Effector memory CD4-positive, alpha-beta T cell (primary cell): ENCODE measurements at regions not wholly inside any gene's neighbourhood (a gene's known extent, or its start where the extent isn't known, plus 50 kb on each side); places are given as distances from the start of the nearest gene placed in this dataset.

Experiments
- DNase-seq, 3 donors: peaks; one replicate each; pipeline ENCODE4 v3.0.0-alpha.2; 2020
- H3K27ac ChIP-seq: 2 replicates; pipeline ENCODE4 v1.7.0; 2013; ENCODE audit warnings: mild to moderate bottlenecking, low read length, moderate library complexity; ENCODE audit not compliant: insufficient read depth, poor library complexity, severe bottlenecking
- H3K27me3 ChIP-seq: replicated peaks from 2 replicates; pipeline ENCODE4 v1.7.0; 2013; ENCODE audit warnings: mild to moderate bottlenecking, low read length; ENCODE audit not compliant: insufficient read depth, control insufficient read depth, poor library complexity, severe bottlenecking
- H3K36me3 ChIP-seq: 2 replicates; pipeline ENCODE4 v1.7.0; 2013; ENCODE audit warnings: mild to moderate bottlenecking, low read length, moderate library complexity; ENCODE audit not compliant: control insufficient read depth, insufficient read depth
- H3K4me1 ChIP-seq: 2 replicates; pipeline ENCODE4 v1.7.0; 2013; ENCODE audit warnings: low read length, mild to moderate bottlenecking; ENCODE audit not compliant: control insufficient read depth, insufficient read depth, poor library complexity, severe bottlenecking
- H3K4me3 ChIP-seq: 2 replicates; pipeline ENCODE4 v1.7.0; 2013; ENCODE audit warnings: low read length, low read depth, mild to moderate bottlenecking; ENCODE audit not compliant: insufficient read depth, poor library complexity, severe bottlenecking
- H3K9me3 ChIP-seq: 2 replicates; pipeline ENCODE4 v1.7.0; 2013; ENCODE audit warnings: mild to moderate bottlenecking, low read length, moderate library complexity; ENCODE audit not compliant: control insufficient read depth

DNA sequence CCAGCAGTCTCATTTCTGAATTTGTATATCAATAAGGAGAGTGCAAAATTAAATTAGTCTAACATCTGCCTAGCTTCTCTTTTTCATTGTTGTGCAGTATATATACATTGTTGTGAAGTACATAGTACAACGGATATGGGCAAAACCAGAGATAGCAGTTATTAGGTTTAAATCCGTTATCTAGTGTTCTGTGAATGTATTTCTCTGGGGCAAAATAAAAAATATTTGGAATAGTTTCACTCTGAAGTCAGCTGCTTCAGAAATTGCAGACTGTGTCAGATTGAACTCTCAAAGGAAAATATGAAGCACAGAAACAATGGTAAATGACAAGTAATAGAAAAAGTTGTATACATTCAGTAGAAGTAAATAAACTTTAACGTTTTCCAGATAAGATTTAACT, 836.5 kb upstream of the CXADR start:
- Histone ChIP-seq H3K27me3 (no peaks in the 10 kb centered on the region), H3K27ac (no peak overlapping the region), H3K4me3 (no peak overlapping the region), H3K9me3 (no peaks in the 10 kb centered on the region), H3K36me3 (no peaks in the 10 kb centered on the region), H3K4me1 (no peaks in the 10 kb centered on the region)
- no peak for DNase-seq

- no peaks in the 10 kb centered on the region for H3K36me3 ChIP-seq
- no peak overlapping the region for H3K4me3 ChIP-seq
- no peak for DNase-seq
- H3K4me1 ChIP-seq = no peaks in the 10 kb centered on the region
- H3K27ac ChIP-seq = no peak overlapping the region
- H3K27me3 ChIP-seq = no peaks in the 10 kb centered on the region
- H3K9me3 ChIP-seq = no peaks in the 10 kb centered on the region
Measured at GRCh38 chr21:16678429-16679160, 834.2 kb upstream of the CXADR start.

GRCh38 chr21:16695074-16695473, 817.8 kb upstream of the CXADR start:
- no peaks in the 10 kb centered on the region for H3K27me3 ChIP-seq
- H3K27ac ChIP-seq = no peak overlapping the region
- H3K9me3 ChIP-seq = no peaks in the 10 kb centered on the region
- DNase-seq = no peak
- no peak overlapping the region for H3K4me3 ChIP-seq
- H3K4me1 ChIP-seq = no peaks in the 10 kb centered on the region
- no peaks in the 10 kb centered on the region for H3K36me3 ChIP-seq

- no peaks in the 10 kb centered on the region for H3K27me3 ChIP-seq
- no peaks in the 10 kb centered on the region for H3K36me3 ChIP-seq
- no peaks in the 10 kb centered on the region for H3K4me1 ChIP-seq
- H3K9me3 ChIP-seq = no peaks in the 10 kb centered on the region
- no peak overlapping the region for H3K27ac ChIP-seq
- DNase-seq = no peak
- H3K4me3 ChIP-seq = no peak overlapping the region
Measured at GRCh38 chr21:16707274-16707673, 805.6 kb upstream of the CXADR start.

DNA sequence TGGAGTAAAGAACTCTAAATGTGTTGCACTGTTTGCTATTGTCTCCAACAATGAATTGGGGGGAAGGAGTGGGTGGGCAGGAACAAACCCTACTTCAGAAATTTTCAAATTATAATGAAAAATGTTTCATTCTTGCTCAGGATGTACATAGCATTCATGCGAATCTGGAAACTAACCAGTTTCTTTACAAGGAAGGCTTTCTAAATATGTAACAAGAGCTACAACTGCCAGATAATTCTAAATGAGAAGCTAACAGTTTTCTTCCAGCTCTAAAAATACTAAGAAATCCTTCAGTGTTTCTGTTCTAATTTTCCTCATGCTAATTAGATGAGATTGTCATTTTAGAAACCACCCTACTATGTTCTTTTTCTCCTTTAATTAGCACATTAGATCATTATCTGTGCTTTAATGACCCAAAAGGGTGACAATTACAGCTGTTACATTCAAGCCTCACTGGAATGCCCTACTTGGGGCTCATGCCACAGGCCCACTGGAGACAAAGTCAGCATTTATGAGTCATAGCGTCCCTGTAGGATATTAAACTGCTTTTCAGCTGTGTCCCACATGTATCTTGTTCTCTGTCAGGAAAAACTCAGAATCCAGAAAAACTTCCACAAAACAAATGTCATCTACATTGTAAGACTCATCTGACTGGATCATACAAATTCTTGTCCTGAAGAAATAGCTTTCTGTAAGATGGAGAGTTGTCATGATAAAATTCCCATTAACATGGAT, 804.6 kb upstream of the CXADR start:
- Histone ChIP-seq H3K4me3 (no peak overlapping the region), H3K4me1 (no peaks in the 10 kb centered on the region), H3K9me3 (no peaks in the 10 kb centered on the region), H3K36me3 (no peaks in the 10 kb centered on the region), H3K27me3 (no peaks in the 10 kb centered on the region), H3K27ac (no peak overlapping the region)
- DNase-seq = no peak

DNA sequence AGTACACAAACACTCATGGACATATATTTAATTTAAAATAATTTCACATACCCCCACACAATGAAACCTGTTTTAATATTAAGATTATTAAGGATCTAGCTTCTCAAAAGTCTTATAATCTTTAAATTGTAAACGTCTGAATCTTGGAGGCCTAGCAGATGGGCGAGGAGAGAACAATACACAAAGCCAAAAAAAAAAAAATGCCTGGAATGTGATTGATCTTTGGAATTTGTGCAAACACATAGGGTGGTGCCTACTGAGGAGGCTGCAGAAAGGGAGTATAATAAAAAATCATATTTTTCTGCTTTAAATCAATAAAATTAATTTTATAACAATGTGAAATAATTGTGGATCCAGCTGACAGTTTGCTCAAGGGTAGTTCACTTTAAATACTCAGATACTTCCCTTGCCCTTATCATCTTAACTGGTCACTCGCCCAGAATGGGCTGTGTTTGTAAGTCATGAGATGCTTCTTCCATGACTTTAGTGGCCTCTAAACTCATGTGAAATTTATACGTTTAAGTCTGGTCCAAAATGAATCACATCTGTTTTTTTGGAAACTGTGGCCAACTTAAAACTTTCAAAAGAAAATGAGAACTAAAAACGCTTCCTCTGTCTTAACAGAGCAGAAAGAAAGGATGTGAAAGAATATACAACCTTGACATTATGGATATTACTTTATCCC, 802.8 kb upstream of the CXADR start:
- no peak for DNase-seq
- Histone ChIP-seq H3K4me1 (no peaks in the 10 kb centered on the region), H3K27me3 (no peaks in the 10 kb centered on the region)

GRCh38 chr21:16711757-16712156, 801.1 kb upstream of the CXADR start:
- Histone ChIP-seq H3K36me3 (no peaks in the 10 kb centered on the region), H3K9me3 (no peaks in the 10 kb centered on the region), H3K27me3 (no peaks in the 10 kb centered on the region), H3K4me3 (no peak overlapping the region), H3K4me1 (no peaks in the 10 kb centered on the region), H3K27ac (no peak overlapping the region)
- no peak for DNase-seq

More for the DNA sequence above, 802.8 kb upstream of the CXADR start:
- Histone ChIP-seq H3K4me3 (no peak overlapping the region), H3K27ac (no peak overlapping the region), H3K36me3 (no peaks in the 10 kb centered on the region), H3K9me3 (no peaks in the 10 kb centered on the region)

DNA sequence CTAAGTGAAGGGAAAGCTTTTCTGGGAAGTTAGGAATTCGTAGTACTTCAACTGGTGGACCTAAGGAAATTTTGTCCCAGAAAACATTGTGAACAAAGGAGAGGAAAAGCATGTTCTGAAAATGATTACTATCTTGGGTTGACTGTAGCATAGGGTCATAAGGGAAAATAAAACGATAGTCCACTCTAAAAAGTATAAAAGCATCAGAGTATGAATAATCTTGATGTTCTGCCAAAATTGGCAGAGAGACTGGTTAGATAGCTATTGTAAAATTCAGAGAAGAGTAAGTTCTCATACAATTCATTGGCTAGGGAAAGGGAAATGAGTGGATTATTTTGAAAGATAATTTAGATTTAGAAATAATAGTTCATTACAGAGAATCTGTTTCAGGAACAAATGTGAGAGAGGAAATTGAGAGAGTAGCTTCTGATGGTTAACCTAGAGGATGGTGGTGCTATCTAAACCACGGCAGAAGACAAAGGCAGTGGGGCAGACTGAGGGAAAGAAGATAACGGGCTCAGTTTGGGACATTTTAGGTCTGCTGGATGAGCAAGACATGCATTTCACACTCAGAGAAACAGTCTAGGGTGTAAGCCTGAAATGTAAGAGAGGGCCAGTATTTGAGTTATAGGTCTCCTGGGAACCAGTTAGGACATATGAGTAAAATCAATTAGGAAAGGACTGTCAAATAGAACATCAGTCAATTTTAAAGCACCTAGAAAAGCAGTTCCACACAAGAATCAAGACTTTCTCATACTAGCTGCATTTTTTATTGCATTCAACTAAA, 799.3 kb upstream of the CXADR start:
- no peaks in the 10 kb centered on the region for H3K9me3 ChIP-seq
- no peaks in the 10 kb centered on the region for H3K27me3 ChIP-seq
- H3K4me3 ChIP-seq = no peak overlapping the region
- DNase-seq = no peak
- H3K36me3 ChIP-seq = no peaks in the 10 kb centered on the region
- no peak overlapping the region for H3K27ac ChIP-seq
- no peaks in the 10 kb centered on the region for H3K4me1 ChIP-seq

DNA sequence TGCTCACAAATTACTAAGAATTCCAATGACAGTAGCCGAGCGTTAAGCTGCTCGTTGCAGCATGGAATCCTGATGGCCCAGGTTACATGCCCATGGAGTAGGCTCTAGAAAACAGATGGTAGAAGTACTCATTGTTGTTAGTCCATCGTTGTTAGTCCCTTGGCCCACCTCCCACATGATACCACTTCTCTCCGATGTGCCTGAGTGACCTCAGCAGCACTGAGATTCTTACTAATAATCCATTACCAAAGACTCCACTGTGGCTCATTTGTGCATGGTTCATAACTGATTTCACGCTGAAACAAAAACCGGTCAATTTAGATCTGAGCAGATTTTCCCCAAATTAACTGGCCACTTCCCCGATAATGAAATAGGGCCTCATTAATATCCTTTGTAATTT, 772.3 kb upstream of the CXADR start:
- no peaks in the 10 kb centered on the region for H3K9me3 ChIP-seq

More for the DNA sequence above, 772.3 kb upstream of the CXADR start:
- H3K36me3 ChIP-seq = no peaks in the 10 kb centered on the region
- H3K4me1 ChIP-seq = no peaks in the 10 kb centered on the region
- no peak for DNase-seq
- H3K4me3 ChIP-seq = no peak overlapping the region
- no peaks in the 10 kb centered on the region for H3K27me3 ChIP-seq
- no peak overlapping the region for H3K27ac ChIP-seq
